ENCODE measurements at regions not wholly inside any gene's neighbourhood (a gene's known extent, or its start where the extent isn't known, plus 50 kb on each side); places are given as distances from the start of the nearest gene placed in this dataset.

GRCh38 chr7:118583641-118584040, 359.1 kb downstream of the ANKRD7 start:
- Histone ChIP-seq H3K4me1 (ENCODE audit: insufficient read depth, poor library complexity, severe bottlenecking) (no peaks in the 10 kb centered on the region), H3K9me3 (ENCODE audit: severe bottlenecking) (no peaks in the 10 kb centered on the region), H3K27me3 (ENCODE audit: insufficient read depth, poor library complexity, severe bottlenecking) (no peaks in the 10 kb centered on the region), H3K36me3 (ENCODE audit: low read depth) (no peaks in the 10 kb centered on the region), H3K4me3 (ENCODE audit: severe bottlenecking) (no peak overlapping the region), H3K27ac (ENCODE audit: poor library complexity, severe bottlenecking) (no peak overlapping the region)
- ATAC-seq (ENCODE audit: low read depth) (no peak), DNase-seq (ENCODE audit: low spot score) (no peak)
- TF ChIP-seq CTCF (IDR thresholded peaks at IDR 0.05; ENCODE audit: poor library complexity, severe bottlenecking): no peak

- no peak for TF ChIP-seq CTCF (IDR thresholded peaks at IDR 0.05; ENCODE audit: poor library complexity, severe bottlenecking)
- no peaks in the 10 kb centered on the region for H3K36me3 ChIP-seq (ENCODE audit: low read depth)
- H3K9me3 ChIP-seq (ENCODE audit: severe bottlenecking): no peaks in the 10 kb centered on the region
- no peaks in the 10 kb centered on the region for H3K4me1 ChIP-seq (ENCODE audit: insufficient read depth, poor library complexity, severe bottlenecking)
- no peak overlapping the region for H3K4me3 ChIP-seq (ENCODE audit: severe bottlenecking)
- DNase-seq (ENCODE audit: low spot score) (no peak), ATAC-seq (ENCODE audit: low read depth) (no peak)
- no peak overlapping the region for H3K27ac ChIP-seq (ENCODE audit: poor library complexity, severe bottlenecking)
- no peaks in the 10 kb centered on the region for H3K27me3 ChIP-seq (ENCODE audit: insufficient read depth, poor library complexity, severe bottlenecking)
These were observed 361.7 kb downstream of the ANKRD7 start for GRCh38 chr7:118586248-118586647.

GRCh38 chr7:118590107-118590506, 365.6 kb downstream of the ANKRD7 start:
- ATAC-seq (ENCODE audit: low read depth) (no peak), DNase-seq (ENCODE audit: low spot score) (no peak)
- H3K9me3 ChIP-seq (ENCODE audit: severe bottlenecking): no peaks in the 10 kb centered on the region
- H3K27ac ChIP-seq (ENCODE audit: poor library complexity, severe bottlenecking): no peak overlapping the region
- H3K4me1 ChIP-seq (ENCODE audit: insufficient read depth, poor library complexity, severe bottlenecking): no peaks in the 10 kb centered on the region
- H3K36me3 ChIP-seq (ENCODE audit: low read depth): no peaks in the 10 kb centered on the region
- TF ChIP-seq CTCF (IDR thresholded peaks at IDR 0.05; ENCODE audit: poor library complexity, severe bottlenecking): peak; percentile 51
- H3K27me3 ChIP-seq (ENCODE audit: insufficient read depth, poor library complexity, severe bottlenecking): no peaks in the 10 kb centered on the region
- H3K4me3 ChIP-seq (ENCODE audit: severe bottlenecking): no peak overlapping the region

GRCh38 chr7:118602090-118602489, 377.6 kb downstream of the ANKRD7 start:
- no peak for ATAC-seq (ENCODE audit: low read depth)
- TF ChIP-seq CTCF (IDR thresholded peaks at IDR 0.05; ENCODE audit: poor library complexity, severe bottlenecking): no peak
- no peak overlapping the region for H3K27ac ChIP-seq (ENCODE audit: poor library complexity, severe bottlenecking)
- no peaks in the 10 kb centered on the region for H3K4me1 ChIP-seq (ENCODE audit: insufficient read depth, poor library complexity, severe bottlenecking)
- no peaks in the 10 kb centered on the region for H3K27me3 ChIP-seq (ENCODE audit: insufficient read depth, poor library complexity, severe bottlenecking)
- H3K9me3 ChIP-seq (ENCODE audit: severe bottlenecking): no peaks in the 10 kb centered on the region
- no peaks in the 10 kb centered on the region for H3K36me3 ChIP-seq (ENCODE audit: low read depth)
- no peak overlapping the region for H3K4me3 ChIP-seq (ENCODE audit: severe bottlenecking)
- DNase-seq (ENCODE audit: low spot score): no peak

GRCh38 chr7:118606602-118607001, 382.1 kb downstream of the ANKRD7 start:
- Histone ChIP-seq H3K4me3 (ENCODE audit: severe bottlenecking) (no peak overlapping the region), H3K4me1 (ENCODE audit: insufficient read depth, poor library complexity, severe bottlenecking) (no peaks in the 10 kb centered on the region), H3K27me3 (ENCODE audit: insufficient read depth, poor library complexity, severe bottlenecking) (no peaks in the 10 kb centered on the region), H3K36me3 (ENCODE audit: low read depth) (no peaks in the 10 kb centered on the region), H3K9me3 (ENCODE audit: severe bottlenecking) (no peaks in the 10 kb centered on the region), H3K27ac (ENCODE audit: poor library complexity, severe bottlenecking) (no peak overlapping the region)
- no peak for ATAC-seq (ENCODE audit: low read depth)
- no peak for DNase-seq (ENCODE audit: low spot score)
- TF ChIP-seq CTCF (IDR thresholded peaks at IDR 0.05; ENCODE audit: poor library complexity, severe bottlenecking): no peak

All from RWPE2 (cell line).